GM23248 (cell line): ENCODE measurements at regions not wholly inside any gene's neighbourhood (a gene's known extent, or its start where the extent isn't known, plus 50 kb on each side); places are given as distances from the start of the nearest gene placed in this dataset.

Source experiments
- EZH2 ChIP-seq: fragments of 200-600 bp; sonication (generic); IDR thresholded peaks from 2 replicates; pipeline ENCODE4 v1.6.1; 2018; ENCODE audit warnings: antibody characterized with exemption, mild to moderate bottlenecking; ENCODE audit not compliant: insufficient read depth, poor library complexity, severe bottlenecking
- EZH2phosphoT487 ChIP-seq: fragments of 200-600 bp; sonication (generic); IDR thresholded peaks from 2 replicates; pipeline ENCODE4 v1.6.1; 2018; ENCODE audit warnings: antibody characterized with exemption, moderate library complexity, mild to moderate bottlenecking, low read depth; ENCODE audit not compliant: insufficient read depth

DNA sequence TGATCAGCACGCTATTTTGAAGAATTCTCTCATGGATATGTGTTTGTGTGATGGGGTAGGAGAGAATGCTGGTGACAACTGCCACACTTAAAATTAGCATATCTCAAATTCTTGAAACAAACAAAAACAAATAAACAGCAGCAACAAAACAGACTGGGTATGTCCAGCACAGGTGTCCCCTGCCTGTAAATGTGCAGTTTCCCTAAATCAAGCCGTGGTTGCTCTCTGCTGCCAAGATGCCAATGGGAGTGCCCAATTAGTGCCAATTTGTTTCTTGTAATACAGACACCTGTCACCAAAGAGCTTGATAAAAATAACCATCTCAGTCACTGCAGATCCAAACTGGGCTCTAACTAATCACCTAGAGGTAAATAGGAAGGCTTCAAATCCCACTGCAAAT lies 144.2 kb upstream of the SMARCA2 start:
- TF ChIP-seq EZH2 (no peak), EZH2phosphoT487 (no peak)
